ENCODE measurements at regions not wholly inside any gene's neighbourhood (a gene's known extent, or its start where the extent isn't known, plus 50 kb on each side); places are given as distances from the start of the nearest gene placed in this dataset.

- H2AFZ ChIP-seq (ENCODE audit: low read length), result no peak overlapping the region
- H3K9me3 ChIP-seq (replicated peaks; ENCODE audit: insufficient read depth, low read length), result no peaks in the 10 kb centered on the region
- no peaks in the 10 kb centered on the region for H4K20me1 ChIP-seq (ENCODE audit: insufficient read depth, low read length)
- no peaks in the 10 kb centered on the region for H3F3A ChIP-seq (ENCODE audit: insufficient read depth, low read length)
- H3K4me3 ChIP-seq (ENCODE audit: low read length), result no peak overlapping the region
- H3K79me2 ChIP-seq (ENCODE audit: low read length), result no peaks in the 10 kb centered on the region
- H3K27me3 ChIP-seq (replicated peaks; ENCODE audit: insufficient read depth, low read length), result no peaks in the 10 kb centered on the region
- TF ChIP-seq, protein P1, sequence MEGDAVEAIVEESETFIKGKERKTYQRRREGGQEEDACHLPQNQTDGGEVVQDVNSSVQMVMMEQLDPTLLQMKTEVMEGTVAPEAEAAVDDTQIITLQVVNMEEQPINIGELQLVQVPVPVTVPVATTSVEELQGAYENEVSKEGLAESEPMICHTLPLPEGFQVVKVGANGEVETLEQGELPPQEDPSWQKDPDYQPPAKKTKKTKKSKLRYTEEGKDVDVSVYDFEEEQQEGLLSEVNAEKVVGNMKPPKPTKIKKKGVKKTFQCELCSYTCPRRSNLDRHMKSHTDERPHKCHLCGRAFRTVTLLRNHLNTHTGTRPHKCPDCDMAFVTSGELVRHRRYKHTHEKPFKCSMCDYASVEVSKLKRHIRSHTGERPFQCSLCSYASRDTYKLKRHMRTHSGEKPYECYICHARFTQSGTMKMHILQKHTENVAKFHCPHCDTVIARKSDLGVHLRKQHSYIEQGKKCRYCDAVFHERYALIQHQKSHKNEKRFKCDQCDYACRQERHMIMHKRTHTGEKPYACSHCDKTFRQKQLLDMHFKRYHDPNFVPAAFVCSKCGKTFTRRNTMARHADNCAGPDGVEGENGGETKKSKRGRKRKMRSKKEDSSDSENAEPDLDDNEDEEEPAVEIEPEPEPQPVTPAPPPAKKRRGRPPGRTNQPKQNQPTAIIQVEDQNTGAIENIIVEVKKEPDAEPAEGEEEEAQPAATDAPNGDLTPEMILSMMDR (IDR thresholded peaks at IDR 0.05; ENCODE audit: low read length), result no peak
- TF ChIP-seq EZH2phosphoT487 (IDR thresholded peaks at IDR 0.05; ENCODE audit: low read length), result no peak
- TF ChIP-seq EZH2 (optimal IDR thresholded peaks at IDR 0.05; ENCODE audit: low read depth, low read length), result no peak
- H3K4me1 ChIP-seq (ENCODE audit: low read length), result no peaks in the 10 kb centered on the region
- no peak overlapping the region for H3K4me2 ChIP-seq (ENCODE audit: low read depth, low read length)
- no peak overlapping the region for H3K27ac ChIP-seq (ENCODE audit: low read length)
- no peak for DNase-seq
- no peaks in the 10 kb centered on the region for H3K9me2 ChIP-seq (replicated peaks; ENCODE audit: insufficient read depth, low read length)
- H3K36me3 ChIP-seq (replicated peaks; ENCODE audit: insufficient read depth, low read length), result no peaks in the 10 kb centered on the region
- H3K9ac ChIP-seq (ENCODE audit: low read length), result no peak overlapping the region
Measured at GRCh38 chr6:134676307-134677281, 273.3 kb downstream of the ALDH8A1 start.

DNA sequence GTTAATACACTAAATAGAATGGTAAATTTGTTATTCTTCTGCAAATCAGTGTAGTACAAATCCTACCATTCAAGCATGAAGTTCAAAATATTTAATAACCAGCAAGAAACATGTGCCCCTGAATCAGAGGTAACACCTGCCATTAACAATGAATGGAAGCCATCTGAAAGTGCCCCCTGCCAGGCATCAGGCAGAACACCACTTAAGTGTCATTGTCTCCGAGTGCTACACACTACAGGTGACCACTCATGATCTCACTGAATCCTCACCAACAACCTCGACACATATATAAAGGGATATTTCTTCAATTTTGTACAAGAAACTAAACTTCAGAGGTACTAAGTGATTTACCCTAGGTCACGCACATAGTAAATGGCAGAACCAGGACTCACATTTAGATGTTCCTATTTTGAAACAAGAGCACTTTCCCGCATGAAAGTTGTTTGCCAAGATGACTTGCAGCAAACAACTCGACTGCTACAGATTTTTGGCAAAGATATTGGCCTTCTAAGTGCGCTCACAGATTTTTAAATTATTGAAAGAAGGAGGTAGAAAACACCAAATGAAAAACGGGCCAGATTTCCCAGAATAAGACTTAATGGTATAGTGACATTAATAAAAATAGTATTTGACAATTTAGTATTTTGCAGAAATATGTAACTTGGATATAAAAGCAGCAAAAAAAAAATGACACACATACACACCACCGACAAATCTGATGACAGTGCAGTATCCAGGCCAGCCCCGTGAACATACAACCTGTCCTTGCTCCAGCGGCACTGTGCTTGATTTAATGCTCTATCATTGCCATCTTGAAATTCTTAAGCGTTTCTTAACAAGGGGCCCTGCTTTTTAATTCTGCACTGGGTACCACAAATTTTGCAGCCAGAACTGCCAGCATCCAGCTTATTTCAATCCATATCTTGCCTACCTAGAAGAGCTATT lies 274.5 kb downstream of the ALDH8A1 start:
- TF ChIP-seq EZH2phosphoT487 (IDR thresholded peaks at IDR 0.05; ENCODE audit: low read length) (no peak), EZH2 (optimal IDR thresholded peaks at IDR 0.05; ENCODE audit: low read depth, low read length) (no peak)
- TF ChIP-seq, protein P1 (IDR thresholded peaks at IDR 0.05; ENCODE audit: low read length), result no peak
- H3K27me3 ChIP-seq (replicated peaks; ENCODE audit: insufficient read depth, low read length), result no peaks in the 10 kb centered on the region
- no peak for DNase-seq
- no peaks in the 10 kb centered on the region for H3K79me2 ChIP-seq (ENCODE audit: low read length)
- no peak overlapping the region for H3K9ac ChIP-seq (ENCODE audit: low read length)
- no peaks in the 10 kb centered on the region for H3F3A ChIP-seq (ENCODE audit: insufficient read depth, low read length)
- no peaks in the 10 kb centered on the region for H3K4me1 ChIP-seq (ENCODE audit: low read length)
- H3K36me3 ChIP-seq (replicated peaks; ENCODE audit: insufficient read depth, low read length), result no peaks in the 10 kb centered on the region
- no peak overlapping the region for H3K27ac ChIP-seq (ENCODE audit: low read length)
- no peaks in the 10 kb centered on the region for H4K20me1 ChIP-seq (ENCODE audit: insufficient read depth, low read length)
- no peak overlapping the region for H3K4me3 ChIP-seq (ENCODE audit: low read length)
- H3K9me3 ChIP-seq (replicated peaks; ENCODE audit: insufficient read depth, low read length), result no peaks in the 10 kb centered on the region
- no peaks in the 10 kb centered on the region for H3K9me2 ChIP-seq (replicated peaks; ENCODE audit: insufficient read depth, low read length)
- no peak overlapping the region for H3K4me2 ChIP-seq (ENCODE audit: low read depth, low read length)
- H2AFZ ChIP-seq (ENCODE audit: low read length), result no peak overlapping the region

DNA sequence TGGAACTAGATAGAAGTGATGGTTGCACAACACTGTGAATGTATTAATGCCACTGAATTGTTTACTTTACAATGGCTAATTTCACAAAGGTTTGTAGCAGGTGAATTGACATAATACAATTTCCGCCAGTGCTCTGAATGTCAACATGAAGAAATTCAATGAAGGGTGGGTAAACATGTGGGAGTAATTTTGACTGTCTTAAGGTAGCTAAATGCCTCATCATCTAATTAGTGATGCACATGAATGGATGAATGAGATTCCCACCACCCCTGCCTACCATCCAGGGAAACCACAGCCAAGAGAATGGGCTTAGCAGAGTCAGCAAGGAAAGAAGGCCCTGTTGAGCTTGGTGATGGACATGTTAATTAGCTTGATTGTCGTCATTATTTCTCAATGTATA lies 275.3 kb downstream of the ALDH8A1 start:
- Histone ChIP-seq H3K4me3 (ENCODE audit: low read length) (no peak overlapping the region), H3K27ac (ENCODE audit: low read length) (no peak overlapping the region), H3K9ac (ENCODE audit: low read length) (no peak overlapping the region), H3K79me2 (ENCODE audit: low read length) (no peaks in the 10 kb centered on the region), H3K9me2 (replicated peaks; ENCODE audit: insufficient read depth, low read length) (no peaks in the 10 kb centered on the region), H3K4me1 (ENCODE audit: low read length) (no peaks in the 10 kb centered on the region), H3K36me3 (replicated peaks; ENCODE audit: insufficient read depth, low read length) (no peaks in the 10 kb centered on the region), H3K4me2 (ENCODE audit: low read depth, low read length) (no peak overlapping the region), H3K9me3 (replicated peaks; ENCODE audit: insufficient read depth, low read length) (no peaks in the 10 kb centered on the region), H3F3A (ENCODE audit: insufficient read depth, low read length) (no peaks in the 10 kb centered on the region), H3K27me3 (replicated peaks; ENCODE audit: insufficient read depth, low read length) (no peaks in the 10 kb centered on the region), H4K20me1 (ENCODE audit: insufficient read depth, low read length) (no peaks in the 10 kb centered on the region), H2AFZ (ENCODE audit: low read length) (no peak overlapping the region)
- no peak for TF ChIP-seq EZH2 (optimal IDR thresholded peaks at IDR 0.05; ENCODE audit: low read depth, low read length)
- TF ChIP-seq, protein P1 (IDR thresholded peaks at IDR 0.05; ENCODE audit: low read length), result no peak
- no peak for TF ChIP-seq EZH2phosphoT487 (IDR thresholded peaks at IDR 0.05; ENCODE audit: low read length)
- no peak for DNase-seq
